ENCODE measurements at regions not wholly inside any gene's neighbourhood (a gene's known extent, or its start where the extent isn't known, plus 50 kb on each side); places are given as distances from the start of the nearest gene placed in this dataset.

- TF ChIP-seq SUZ12 (IDR thresholded peaks at IDR 0.05; ENCODE audit: low read length) (no peak), RAD21 (IDR thresholded peaks at IDR 0.05 in 1 of 2, conservative IDR thresholded peaks at IDR 0.05 in 1 of 2; ENCODE audit: low read depth in 2 of 2, low read length in 2 of 2) (no peak), CBX5 (IDR thresholded peaks at IDR 0.05; ENCODE audit: low read depth, low read length) (no peak), CTCF (IDR thresholded peaks at IDR 0.05; ENCODE audit: control extremely low read depth in 1 of 3, insufficient read depth in 1 of 3, low read depth in 1 of 3, low read length in 3 of 3) (no peak), POLR2A (IDR thresholded peaks at IDR 0.05; ENCODE audit: control extremely low read depth in 1 of 2, low read depth in 2 of 2, low read length in 2 of 2) (no peak)
Observed at GRCh38 chr19:32150605-32151004, 194.8 kb upstream of the ZNF507 start.
